GM21423 (cell line): ENCODE measurements at regions not wholly inside any gene's neighbourhood (a gene's known extent, or its start where the extent isn't known, plus 50 kb on each side); places are given as distances from the start of the nearest gene placed in this dataset.

Experiments
- ATAC-seq: cut with Tn5 transposase; IDR thresholded peaks from one replicate; pipeline ENCODE4 v1.9.1; 2021; ENCODE audit warnings: mild to moderate bottlenecking, moderate library complexity; ENCODE audit not compliant: unreplicated experiment

- no peak for ATAC-seq
Measured at GRCh38 chr11:92812841-92813240, 156.6 kb upstream of the MTNR1B start.

- ATAC-seq, result no peak
Measured at GRCh38 chr11:92819830-92820229, 149.6 kb upstream of the MTNR1B start.

DNA sequence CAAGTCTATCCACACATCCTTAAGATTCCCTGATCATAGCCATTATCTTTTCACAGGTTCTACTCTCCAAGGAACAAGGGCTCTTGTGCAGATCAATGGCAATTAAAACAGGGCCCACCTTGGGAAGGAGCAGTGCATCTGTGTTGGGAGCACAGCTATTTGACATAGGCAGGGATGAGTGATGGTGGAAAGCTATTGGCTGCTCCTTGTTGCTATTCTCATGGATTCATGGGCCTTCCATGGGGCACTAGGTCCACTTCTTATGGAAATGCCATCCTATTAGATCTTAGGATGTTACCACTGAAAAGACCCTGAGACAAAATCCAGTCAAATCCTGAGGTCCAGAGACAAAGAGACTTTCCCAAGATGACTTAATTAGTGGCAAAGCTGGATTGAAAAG lies 148.6 kb upstream of the MTNR1B start:
- no peak for ATAC-seq

DNA sequence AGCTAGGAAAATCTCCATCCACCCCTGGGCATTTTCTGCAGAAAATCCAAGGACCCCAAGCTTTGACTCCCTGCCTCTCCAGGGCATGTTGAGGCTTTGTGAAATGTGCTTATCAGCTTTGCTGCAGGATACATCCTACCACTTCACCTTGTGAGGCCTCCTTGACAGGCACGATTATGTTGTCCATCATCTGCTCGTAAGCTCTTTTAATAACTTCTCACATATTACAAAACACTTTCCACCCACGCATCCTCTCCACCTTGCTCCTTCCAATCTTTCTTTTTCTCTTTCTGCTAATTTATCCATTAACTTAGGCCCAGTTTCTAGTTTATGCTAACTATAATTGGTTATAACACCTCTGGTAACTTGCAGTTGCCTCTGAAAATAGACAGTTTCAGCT lies 147.0 kb upstream of the MTNR1B start:
- no peak for ATAC-seq

GRCh38 chr11:92826136-92826535 lies 143.3 kb upstream of the MTNR1B start:
- no peak for ATAC-seq

GRCh38 chr11:92826603-92827002 lies 142.8 kb upstream of the MTNR1B start:
- ATAC-seq, result no peak

GRCh38 chr11:92827132-92827531 lies 142.3 kb upstream of the MTNR1B start:
- ATAC-seq, result no peak

DNA sequence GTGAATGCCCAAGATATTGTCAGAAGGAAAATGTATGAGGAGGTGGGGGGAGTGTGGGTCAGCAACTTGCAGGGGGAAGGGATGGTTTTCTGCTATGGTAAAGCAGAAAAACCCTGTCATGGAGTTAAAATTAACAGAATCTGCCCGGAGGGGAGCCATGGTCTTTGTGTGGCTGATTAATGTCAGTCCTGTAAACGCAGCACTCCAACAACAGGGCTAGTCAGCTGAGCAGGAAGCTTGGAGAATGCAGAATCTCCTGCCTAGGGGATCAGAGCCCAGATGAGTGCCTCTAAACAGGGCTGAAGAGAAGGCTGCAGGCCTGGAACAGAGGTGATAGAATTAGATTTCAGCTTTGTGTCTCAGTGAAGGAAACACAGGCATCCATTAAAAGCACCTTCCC lies 140.9 kb upstream of the MTNR1B start:
- no peak for ATAC-seq

- no peak for ATAC-seq
Measured at GRCh38 chr11:92829121-92829520, 140.3 kb upstream of the MTNR1B start.

DNA sequence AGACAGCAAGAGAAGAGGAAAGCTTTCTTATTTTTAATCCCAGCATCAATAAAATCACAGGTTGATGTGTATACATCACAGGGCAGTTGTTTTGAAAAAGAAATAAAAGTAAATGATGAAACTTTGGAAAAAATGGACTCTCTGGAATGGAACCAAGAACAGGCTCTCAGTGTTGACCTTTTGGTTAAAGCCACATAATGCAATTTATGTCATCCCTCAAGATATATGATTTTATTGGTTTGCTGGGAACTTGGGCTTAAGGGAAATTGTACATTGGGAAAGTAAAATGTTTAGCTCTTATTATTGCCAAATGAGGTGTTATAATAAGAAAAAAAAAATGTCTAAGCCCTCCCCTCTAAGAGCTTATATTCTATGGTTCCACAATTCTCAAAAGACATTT lies 139.8 kb upstream of the MTNR1B start:
- ATAC-seq, result no peak

DNA sequence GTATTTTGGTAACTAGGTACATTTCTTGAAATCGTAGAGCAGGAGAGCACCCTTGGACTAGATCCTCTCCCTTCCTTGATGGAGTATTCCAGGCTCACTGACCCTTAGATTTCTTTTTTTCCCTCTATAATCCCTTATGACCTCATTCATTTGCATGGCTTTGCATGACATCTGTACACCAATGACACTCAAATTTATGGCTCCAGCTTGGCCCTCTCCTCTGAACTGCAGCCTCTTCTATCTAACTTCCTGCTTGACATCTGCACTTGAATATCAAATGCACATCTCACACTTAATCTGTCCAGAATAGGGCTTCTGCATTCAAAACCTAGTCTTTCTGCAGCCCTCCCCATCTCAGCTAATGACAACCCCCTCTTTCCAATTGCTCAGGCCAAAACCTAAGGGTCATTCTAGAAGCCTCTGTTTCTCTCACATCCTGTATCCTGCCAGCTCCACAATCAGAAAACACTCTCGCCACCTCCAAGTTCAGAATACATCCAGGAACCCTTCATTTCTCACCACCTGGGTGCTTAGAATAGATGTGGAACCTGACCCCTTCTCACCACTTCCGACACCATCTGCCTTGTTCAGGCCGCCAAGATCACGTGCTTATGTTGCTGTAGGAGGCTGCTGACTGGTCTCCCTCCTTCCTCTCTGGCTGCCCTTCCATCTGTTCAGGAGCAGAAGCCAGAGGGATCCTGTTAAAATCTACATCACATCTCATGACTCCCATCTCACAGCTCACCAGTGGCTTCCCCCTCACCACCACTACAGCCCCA lies 138.9 kb upstream of the MTNR1B start:
- peak; percentile 85 for ATAC-seq

DNA sequence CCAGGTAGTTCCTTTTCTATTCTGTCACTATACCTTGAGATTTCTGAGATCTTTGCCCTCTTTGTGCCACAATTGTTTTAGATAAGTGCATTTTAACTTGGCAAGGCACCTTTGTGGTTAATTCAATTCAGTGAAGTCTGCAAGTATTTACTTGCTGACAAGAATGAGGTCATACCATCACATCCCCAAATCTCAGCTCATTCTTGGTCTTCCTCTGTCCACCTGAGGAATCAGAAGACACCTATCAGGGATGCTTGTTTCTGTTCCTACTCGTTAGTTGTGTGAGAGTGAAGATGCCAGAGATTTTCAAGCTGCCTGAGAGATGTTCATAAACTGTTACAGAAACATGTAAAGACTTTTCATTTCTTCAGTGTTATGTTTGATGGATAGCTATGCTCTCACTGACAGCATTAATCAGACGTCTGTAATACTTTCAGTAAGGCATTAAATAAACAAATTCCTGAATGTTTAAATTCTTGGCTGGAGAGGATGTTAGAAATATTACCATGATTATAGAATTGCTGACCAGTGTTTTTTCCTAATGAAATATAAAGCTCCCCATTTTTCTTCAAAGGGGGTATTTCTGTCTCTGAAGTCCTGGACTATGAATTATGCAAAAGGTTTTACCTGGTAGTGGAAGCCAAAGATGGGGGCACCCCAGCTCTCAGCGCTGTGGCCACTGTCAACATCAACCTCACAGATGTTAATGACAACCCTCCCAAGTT lies 135.0 kb upstream of the MTNR1B start:
- no peak for ATAC-seq

- ATAC-seq, result no peak
Measured at GRCh38 chr11:92837595-92837994, 131.9 kb upstream of the MTNR1B start.

- no peak for ATAC-seq
Measured at GRCh38 chr11:92838759-92839310, 130.6 kb upstream of the MTNR1B start.

DNA sequence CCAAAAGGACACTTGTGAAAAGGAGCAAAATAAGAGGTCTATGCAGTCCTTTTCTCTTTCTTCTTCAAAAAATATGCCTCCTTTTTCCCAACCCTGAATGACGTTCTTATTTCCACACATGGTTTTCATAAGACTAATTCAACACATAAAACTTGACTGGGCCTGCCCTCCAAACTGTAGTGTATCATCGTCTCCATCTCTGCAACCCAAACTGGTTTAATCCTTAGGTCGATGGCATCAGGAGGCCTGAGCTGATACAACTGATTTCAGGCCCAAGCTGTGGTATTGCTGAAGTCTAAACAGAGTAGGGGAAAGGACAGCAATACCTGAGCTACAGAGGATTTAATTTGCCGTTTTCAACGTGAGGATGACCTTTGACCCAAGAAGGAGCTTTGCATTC lies 130.0 kb upstream of the MTNR1B start:
- ATAC-seq, result no peak

- no peak for ATAC-seq
Measured at GRCh38 chr11:92841719-92842118, 127.7 kb upstream of the MTNR1B start.

DNA sequence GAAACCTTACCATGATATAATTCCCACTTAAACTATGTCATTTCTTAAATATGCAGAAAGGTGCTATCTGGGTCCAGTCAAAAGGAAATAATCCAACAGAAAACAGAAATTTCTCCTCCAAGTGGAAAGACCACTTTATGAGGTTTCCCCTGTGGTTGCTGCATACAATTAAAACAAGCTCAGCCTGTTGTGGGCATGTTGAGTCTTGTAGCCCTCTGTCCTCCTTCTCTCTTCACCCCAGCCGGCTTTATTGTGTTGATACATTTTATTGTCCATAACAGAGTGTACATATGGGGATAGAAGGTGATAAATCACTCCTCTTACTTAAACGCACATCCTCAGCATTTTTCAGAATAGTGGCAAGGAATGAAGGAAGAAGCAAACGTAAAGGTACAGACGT lies 126.0 kb upstream of the MTNR1B start:
- ATAC-seq, result no peak

- no peak for ATAC-seq
Measured at GRCh38 chr11:92844197-92844596, 125.3 kb upstream of the MTNR1B start.

DNA sequence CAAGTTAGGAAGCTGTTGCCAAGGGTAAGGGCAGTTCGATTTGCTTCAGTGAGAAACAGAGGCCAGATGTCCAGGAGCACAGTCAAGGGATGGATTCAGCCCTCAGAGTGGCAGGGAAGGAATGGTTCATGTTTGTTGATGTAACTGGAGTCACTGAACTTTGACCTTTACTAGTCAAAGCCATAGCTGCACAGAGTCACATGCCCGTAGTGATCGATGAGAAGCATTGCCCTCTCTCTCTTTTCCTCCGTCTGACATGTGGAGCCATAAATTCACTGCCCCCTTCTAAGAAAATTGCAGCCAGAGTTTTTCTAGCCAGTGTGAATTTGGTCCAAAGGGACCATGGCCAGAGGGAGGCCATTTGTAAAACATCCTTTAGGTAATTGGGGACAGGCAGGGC lies 124.1 kb upstream of the MTNR1B start:
- no peak for ATAC-seq

- no peak for ATAC-seq
Measured at GRCh38 chr11:92845805-92846204, 123.6 kb upstream of the MTNR1B start.

DNA sequence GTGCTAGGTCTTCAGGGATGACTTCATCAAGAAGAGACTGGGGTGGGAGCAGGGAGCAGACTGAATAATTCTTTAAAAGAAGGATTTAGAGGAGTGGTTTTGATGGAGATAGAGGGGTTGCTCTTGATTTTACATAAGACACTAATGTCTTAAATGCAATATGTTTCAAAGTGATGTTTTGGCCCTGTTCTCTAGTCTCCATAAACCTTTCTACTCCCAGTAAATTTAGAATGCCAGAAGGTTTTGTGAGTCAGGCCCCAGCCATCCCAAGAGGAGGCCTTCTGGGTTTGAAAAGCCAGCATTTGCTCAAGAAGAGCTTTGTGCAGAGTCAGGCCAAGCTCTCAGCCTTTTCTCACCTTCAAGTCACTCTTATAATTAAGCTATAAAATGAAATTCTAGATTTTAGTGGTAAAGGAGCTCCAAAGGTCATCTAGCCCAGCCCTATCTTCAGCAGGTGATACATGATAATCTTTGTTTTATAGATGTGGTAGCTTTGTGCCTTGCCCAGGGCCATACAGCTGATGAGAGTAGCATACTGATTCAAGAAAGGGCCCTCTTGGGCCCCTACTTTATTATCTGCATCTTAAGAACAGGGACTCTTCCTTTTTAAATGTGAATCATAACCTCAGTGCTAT lies 122.8 kb upstream of the MTNR1B start:
- ATAC-seq, result no peak

GRCh38 chr11:92848578-92848977 lies 120.9 kb upstream of the MTNR1B start:
- no peak for ATAC-seq
